T-helper 17 cell (primary cell): ENCODE measurements at regions not wholly inside any gene's neighbourhood (a gene's known extent, or its start where the extent isn't known, plus 50 kb on each side); places are given as distances from the start of the nearest gene placed in this dataset.

ENCODE experiments used
- ATAC-seq: fragments of 150-1000 bp; cut with Tn5 transposase; 2 replicates; pipeline ENCODE4 v1.10.0; 2021; ENCODE audit warnings: mild to moderate bottlenecking, moderate library complexity
- DNase-seq, 3 donors: peaks; one replicate each; pipeline versions ENCODE4 v3.0.0 to v3.0.0-alpha.2; 2020 to 2021
- H3K9me3 ChIP-seq: one replicate; pipeline ENCODE4 v1.7.0; 2013; ENCODE audit warnings: low read length, mild to moderate bottlenecking; ENCODE audit not compliant: control insufficient read depth, poor library complexity, severe bottlenecking
- H3K27ac Mint-ChIP-seq: one replicate; pipeline ENCODE4 v1.8.0; 2022; ENCODE audit warnings: mild to moderate bottlenecking, moderate library complexity, mixed read lengths
- H3K27me3 Mint-ChIP-seq: one replicate; pipeline ENCODE4 v1.8.0; 2022; ENCODE audit warnings: mixed read lengths
- H3K36me3 Mint-ChIP-seq: one replicate; pipeline ENCODE4 v1.8.0; 2022; ENCODE audit warnings: low read depth, mixed read lengths
- H3K4me1 Mint-ChIP-seq: one replicate; pipeline ENCODE4 v1.8.0; 2022; ENCODE audit warnings: mild to moderate bottlenecking, mixed read lengths
- H3K4me3 Mint-ChIP-seq: one replicate; pipeline ENCODE4 v1.8.0; 2022; ENCODE audit warnings: mild to moderate bottlenecking, moderate library complexity, mixed read lengths

DNA sequence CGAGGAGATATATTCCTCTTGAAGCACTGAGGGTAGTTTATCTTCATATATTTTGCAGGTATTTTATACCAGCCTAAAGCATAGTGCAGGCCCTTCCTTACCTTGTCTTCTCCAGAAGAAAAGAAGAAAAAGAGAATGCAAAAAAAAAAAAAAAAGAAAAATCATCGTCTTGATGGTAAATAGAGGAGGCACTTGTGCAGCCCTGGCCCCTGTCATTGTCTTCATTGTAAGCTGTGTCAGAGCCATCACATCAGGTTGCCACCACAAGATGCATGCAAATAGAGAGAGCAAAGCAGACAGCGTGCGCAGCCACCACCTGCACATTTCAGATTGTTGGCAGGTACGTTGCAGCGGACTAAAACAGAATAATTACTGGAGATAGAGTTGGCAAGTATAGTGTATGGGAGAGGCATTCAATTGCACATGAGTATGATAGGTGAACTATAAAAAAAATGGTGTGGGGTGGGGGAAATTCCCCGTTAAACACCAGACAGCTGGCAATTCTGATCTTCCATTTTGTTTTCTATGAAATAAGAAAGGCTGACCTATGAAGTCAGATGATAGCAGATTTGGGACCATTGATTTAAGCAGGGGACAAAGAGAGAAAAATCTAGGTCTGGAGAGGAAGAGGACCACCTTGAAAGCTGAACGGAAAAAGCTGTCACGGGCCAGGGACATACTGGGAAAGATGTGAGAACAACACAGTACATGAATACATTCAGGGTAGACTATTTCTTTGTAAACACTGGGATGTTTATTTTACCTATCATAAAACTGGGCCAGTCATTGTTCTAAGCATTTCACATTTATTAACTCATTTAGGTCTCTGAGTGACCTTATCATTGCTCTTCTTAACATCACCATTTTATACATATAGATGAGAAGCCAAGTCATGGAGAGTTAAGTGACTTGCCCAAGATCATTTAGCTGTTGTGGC lies 306.3 kb upstream of the SP8 start:
- H3K4me1 Mint-ChIP-seq: no peaks in the 10 kb centered on the region
- H3K36me3 Mint-ChIP-seq: no peaks in the 10 kb centered on the region
- H3K27me3 Mint-ChIP-seq: no peaks in the 10 kb centered on the region

DNA sequence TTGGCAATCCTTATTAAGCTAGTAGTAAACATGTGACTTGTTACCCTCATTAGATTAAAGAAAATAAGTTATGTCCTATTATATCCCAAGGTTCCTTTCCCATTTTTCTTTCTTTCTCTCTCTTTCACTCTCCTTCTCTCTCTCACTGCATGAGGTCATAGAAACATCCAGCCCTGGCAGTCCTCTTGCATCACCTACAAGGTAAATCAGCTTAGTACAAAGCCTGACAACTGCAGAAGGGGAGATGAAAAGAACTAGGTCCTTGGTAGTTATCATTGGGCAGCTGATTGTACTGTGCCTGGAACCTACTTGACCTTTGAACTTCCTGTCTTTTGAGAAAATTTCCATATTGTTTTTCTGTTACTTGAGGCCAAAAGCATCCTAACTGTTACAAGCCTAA lies 307.9 kb upstream of the SP8 start:
- no peak overlapping the region for H3K4me3 Mint-ChIP-seq
- no peaks in the 10 kb centered on the region for H3K9me3 ChIP-seq
- DNase-seq (no peak), ATAC-seq (no peak)
- H3K27ac Mint-ChIP-seq: no peak overlapping the region
- no peaks in the 10 kb centered on the region for H3K4me1 Mint-ChIP-seq
- H3K27me3 Mint-ChIP-seq: no peaks in the 10 kb centered on the region
- no peaks in the 10 kb centered on the region for H3K36me3 Mint-ChIP-seq

More for the DNA sequence above, 306.3 kb upstream of the SP8 start:
- ATAC-seq (no peak), DNase-seq (no peak)
- H3K4me3 Mint-ChIP-seq: no peak overlapping the region
- H3K27ac Mint-ChIP-seq: no peak overlapping the region
- H3K9me3 ChIP-seq: no peaks in the 10 kb centered on the region

DNA sequence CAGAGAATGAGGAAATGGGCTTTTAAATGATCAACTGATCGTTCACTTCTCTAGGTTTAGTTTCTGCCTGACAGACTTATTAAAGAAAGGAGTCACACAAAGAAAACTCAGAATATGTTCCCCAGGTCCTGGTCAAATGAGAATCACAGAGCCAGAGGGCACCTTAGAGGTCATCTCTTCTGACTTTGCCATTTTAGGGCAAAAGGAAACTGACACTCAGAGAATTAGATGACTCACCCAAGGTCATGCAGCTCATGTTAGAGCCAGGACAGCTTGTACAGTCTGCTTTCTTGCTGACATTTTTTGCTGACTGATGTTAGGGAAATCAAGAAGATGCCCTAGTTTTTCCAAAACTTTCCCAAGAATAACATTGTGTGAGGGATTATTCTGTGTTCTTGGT lies 312.7 kb upstream of the SP8 start:
- no peak for ATAC-seq

DNA sequence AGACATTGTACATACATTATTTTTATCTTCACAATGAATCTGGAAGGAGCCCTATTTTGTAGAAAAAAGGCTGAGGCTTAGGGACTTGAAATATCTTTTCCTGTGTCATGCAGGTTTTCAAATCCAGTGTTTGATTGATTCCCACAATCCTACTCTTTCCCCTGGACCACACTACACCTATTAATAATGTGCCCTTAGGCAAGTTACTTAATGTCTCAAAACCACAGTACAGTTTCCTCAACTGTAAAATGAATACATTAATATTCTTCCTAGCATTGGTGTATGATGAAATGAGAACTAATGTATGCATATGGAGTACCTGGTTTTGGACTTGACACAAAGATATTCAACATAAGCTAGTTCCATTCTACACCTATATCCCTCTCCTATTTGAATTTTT lies 313.3 kb upstream of the SP8 start:
- H3K4me3 Mint-ChIP-seq: no peak overlapping the region
- no peaks in the 10 kb centered on the region for H3K9me3 ChIP-seq
- DNase-seq (no peak), ATAC-seq (no peak)
- peaks cover 10% of the 10 kb centered on the region for H3K27me3 Mint-ChIP-seq
- no peaks in the 10 kb centered on the region for H3K36me3 Mint-ChIP-seq
- no peaks in the 10 kb centered on the region for H3K4me1 Mint-ChIP-seq
- no peak overlapping the region for H3K27ac Mint-ChIP-seq

More for the DNA sequence above, 312.7 kb upstream of the SP8 start:
- peaks cover 10% of the 10 kb centered on the region for H3K27me3 Mint-ChIP-seq
- H3K4me3 Mint-ChIP-seq: no peak overlapping the region
- no peak overlapping the region for H3K27ac Mint-ChIP-seq
- no peaks in the 10 kb centered on the region for H3K4me1 Mint-ChIP-seq
- DNase-seq: no peak
- H3K36me3 Mint-ChIP-seq: no peaks in the 10 kb centered on the region
- no peaks in the 10 kb centered on the region for H3K9me3 ChIP-seq

DNA sequence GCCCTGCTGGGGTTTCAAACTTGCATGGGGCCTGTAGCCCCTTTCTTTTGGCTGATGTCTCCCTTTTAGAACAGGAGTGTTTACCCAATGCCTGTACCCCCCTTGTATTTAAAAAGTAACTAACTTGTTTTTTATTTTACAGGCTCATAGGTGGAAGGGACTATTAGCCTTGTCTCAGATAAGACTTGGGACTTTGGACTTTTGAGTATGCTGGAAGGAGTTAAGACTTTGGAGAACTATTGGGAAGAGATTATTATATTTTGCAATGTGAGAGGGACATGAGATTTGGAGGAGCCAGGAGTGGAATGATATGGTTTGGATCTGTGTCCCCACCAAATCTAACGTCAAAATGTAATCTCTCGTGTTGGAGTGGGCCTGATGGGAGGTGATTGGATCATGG lies 314.9 kb upstream of the SP8 start:
- Mint-ChIP-seq H3K36me3 (no peaks in the 10 kb centered on the region), H3K27ac (no peak overlapping the region), H3K4me3 (no peak overlapping the region), H3K27me3 (peaks cover 14% of the 10 kb centered on the region), H3K4me1 (no peaks in the 10 kb centered on the region)
- ATAC-seq: no peak
- DNase-seq: no peak
- H3K9me3 ChIP-seq: no peaks in the 10 kb centered on the region

DNA sequence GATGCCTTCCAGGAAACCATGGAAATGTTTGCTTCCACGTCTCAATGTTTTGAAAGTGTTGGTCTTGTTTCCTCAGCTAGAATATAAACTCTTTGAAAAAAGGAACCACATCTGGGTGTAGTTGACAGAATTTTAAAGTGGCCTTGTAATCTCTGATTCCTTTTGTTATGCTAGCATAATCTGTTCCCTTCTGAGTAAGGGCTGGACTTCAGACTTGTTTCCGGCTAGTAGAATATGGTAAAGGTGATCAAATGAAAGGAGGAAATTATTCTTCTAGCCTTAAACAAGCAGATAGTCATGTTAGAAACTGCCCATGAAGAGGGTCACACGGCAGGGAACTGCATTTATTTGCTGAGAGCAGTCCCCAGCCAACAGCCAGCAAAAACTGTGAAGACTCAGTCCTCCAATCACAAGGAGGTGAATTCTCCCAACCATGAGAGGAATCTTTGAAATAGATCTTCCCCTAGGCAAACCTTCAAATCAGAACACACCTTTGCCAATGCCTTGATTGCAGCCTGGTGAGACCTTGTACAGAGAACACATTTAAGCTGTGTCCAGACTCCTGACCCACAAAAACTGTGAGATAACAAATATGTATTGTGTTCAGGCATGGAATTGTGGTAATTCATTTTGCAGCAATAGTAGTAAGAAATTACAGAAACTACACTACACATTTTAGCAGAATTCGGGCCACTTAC lies 316.9 kb upstream of the SP8 start:
- Mint-ChIP-seq H3K27me3 (peaks cover 20% of the 10 kb centered on the region), H3K36me3 (no peaks in the 10 kb centered on the region), H3K4me3 (no peak overlapping the region), H3K4me1 (no peaks in the 10 kb centered on the region), H3K27ac (no peak overlapping the region)
- H3K9me3 ChIP-seq: no peaks in the 10 kb centered on the region
- DNase-seq (no peak), ATAC-seq (no peak)

DNA sequence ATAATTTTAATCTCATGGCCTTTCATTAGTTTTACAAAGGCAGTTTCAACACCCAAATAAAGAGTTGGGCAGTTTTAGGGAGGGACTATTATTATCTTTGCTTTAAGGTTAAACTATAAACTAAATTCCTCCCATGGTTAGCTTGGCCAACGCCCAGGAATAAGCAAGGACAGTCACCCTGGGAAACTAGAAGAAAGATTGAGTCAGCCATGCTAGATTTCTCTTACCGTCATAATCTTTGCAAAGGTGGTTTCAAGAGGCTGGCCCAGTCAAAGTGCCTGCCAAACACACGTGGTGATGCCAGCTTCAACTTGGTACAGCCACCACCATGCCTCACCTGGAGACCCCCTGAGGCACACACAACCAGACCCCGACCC lies 317.4 kb upstream of the SP8 start:
- Mint-ChIP-seq H3K27ac (no peak overlapping the region), H3K4me1 (no peaks in the 10 kb centered on the region), H3K36me3 (no peaks in the 10 kb centered on the region), H3K4me3 (no peak overlapping the region), H3K27me3 (peaks cover 20% of the 10 kb centered on the region)
- no peaks in the 10 kb centered on the region for H3K9me3 ChIP-seq
- no peak for DNase-seq
- no peak for ATAC-seq

DNA sequence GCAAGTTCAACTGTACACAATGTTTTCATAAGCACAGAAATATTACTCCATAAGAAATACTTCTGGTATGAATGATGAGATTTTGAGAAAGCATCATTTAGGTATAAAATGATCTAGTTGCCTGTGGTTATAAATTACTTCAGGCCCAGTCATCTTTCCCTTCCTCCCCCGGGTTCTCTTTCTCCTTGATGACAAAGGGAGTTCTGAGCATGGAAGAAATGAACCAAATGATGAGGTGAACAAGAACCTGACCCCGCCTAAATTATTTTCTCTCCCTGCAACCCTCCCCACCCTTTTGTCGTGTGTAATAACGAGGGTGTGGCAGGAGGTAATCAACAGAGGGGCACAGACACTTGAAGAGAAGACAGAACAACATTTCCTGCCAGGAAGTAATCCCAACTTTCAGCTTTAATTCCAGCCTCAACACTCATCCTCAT lies 319.6 kb upstream of the SP8 start:
- no peaks in the 10 kb centered on the region for H3K36me3 Mint-ChIP-seq
- no peaks in the 10 kb centered on the region for H3K9me3 ChIP-seq
- peaks cover 18% of the 10 kb centered on the region for H3K27me3 Mint-ChIP-seq
- no peak overlapping the region for H3K27ac Mint-ChIP-seq
- no peak overlapping the region for H3K4me3 Mint-ChIP-seq
- H3K4me1 Mint-ChIP-seq: no peaks in the 10 kb centered on the region
- no peak for DNase-seq
- no peak for ATAC-seq

DNA sequence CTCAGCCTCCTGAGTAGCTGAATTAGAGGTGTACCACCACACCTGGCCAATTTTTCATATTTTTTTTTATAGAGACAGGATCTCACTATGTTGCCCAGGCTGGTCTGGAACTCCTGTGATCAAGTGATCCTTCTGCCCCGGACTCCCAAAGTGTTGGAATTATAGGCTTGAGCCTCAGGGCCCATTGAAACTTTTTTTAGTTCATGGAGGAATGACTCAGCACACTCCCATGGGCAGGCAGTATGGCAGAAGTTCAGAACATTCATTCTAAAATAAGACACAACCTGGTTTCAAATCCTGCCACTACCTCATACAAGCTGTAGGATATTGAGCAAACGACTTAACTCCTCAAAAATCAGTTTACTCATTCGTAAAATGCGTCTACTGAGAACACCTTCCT lies 320.4 kb upstream of the SP8 start:
- no peak for ATAC-seq
- peaks cover 10% of the 10 kb centered on the region for H3K27me3 Mint-ChIP-seq
- no peak overlapping the region for H3K4me3 Mint-ChIP-seq
- no peaks in the 10 kb centered on the region for H3K36me3 Mint-ChIP-seq
- H3K27ac Mint-ChIP-seq: no peak overlapping the region
- no peaks in the 10 kb centered on the region for H3K4me1 Mint-ChIP-seq
- DNase-seq: no peak
- no peaks in the 10 kb centered on the region for H3K9me3 ChIP-seq

DNA sequence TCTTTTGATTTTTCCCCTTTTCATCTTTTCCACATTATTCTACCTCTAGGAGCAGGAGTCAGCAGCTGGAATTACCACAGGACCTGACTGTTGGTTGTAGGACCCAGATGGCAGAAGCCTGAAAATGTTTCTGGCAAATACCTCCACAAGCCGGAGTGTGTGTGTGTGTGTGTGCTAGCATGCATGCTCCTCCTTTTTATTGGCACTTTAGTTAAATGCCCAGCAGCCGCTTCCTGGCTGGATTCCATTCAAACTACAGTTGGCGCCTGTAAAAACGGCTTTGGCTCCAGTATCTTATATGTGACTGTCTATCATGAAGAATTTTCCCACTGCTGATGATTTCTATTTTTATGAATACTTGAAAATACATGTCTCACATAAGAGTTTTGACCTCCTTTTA lies 319.7 kb upstream of the SP4 start:
- ATAC-seq: no peak
- H3K9me3 ChIP-seq: no peaks in the 10 kb centered on the region
- H3K36me3 Mint-ChIP-seq: no peaks in the 10 kb centered on the region
- H3K27ac Mint-ChIP-seq: no peak overlapping the region
- peaks cover 15% of the 10 kb centered on the region for H3K27me3 Mint-ChIP-seq
- DNase-seq: no peak
- no peak overlapping the region for H3K4me3 Mint-ChIP-seq
- no peaks in the 10 kb centered on the region for H3K4me1 Mint-ChIP-seq

DNA sequence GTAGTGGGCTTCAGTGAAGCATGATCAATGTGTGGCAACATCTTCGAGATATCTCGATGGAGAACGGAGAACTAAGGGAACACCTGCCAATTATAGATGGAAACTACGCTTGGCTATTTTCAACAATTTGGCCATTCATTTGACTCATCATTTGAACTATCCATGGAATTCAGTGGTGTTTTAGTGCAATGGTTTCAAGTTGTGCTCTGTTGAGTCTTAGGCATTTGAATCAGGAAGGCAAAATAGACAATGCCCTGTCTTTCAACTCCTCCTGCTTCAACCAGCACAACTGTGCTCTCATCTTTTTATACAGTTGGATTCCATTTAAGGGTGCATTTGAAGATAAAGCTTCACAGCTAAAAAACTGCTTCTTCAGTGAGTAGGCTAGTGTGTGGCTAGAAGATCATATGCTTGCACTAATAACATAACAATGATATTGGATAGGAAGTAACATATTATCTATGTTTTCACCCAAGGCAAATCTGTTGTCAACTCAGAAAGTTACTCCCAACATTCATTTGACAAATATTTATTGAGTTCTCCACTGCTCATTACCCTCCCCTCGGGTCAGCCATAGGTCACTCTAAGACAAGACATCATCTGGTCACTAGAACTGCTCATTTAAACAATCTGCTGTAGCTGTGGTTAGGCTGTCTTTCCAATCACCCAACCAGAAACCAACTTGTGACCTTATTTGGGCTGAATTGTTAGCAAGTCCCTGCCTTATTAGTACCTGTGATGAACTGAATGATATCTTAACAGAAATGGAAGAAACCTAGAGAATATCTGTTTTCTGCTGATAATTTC lies 314.1 kb upstream of the SP4 start:
- Mint-ChIP-seq H3K27ac (no peak overlapping the region), H3K27me3 (peaks cover 25% of the 10 kb centered on the region), H3K4me3 (no peak overlapping the region), H3K36me3 (no peaks in the 10 kb centered on the region), H3K4me1 (no peaks in the 10 kb centered on the region)
- DNase-seq (no peak), ATAC-seq (no peak)
- no peaks in the 10 kb centered on the region for H3K9me3 ChIP-seq

DNA sequence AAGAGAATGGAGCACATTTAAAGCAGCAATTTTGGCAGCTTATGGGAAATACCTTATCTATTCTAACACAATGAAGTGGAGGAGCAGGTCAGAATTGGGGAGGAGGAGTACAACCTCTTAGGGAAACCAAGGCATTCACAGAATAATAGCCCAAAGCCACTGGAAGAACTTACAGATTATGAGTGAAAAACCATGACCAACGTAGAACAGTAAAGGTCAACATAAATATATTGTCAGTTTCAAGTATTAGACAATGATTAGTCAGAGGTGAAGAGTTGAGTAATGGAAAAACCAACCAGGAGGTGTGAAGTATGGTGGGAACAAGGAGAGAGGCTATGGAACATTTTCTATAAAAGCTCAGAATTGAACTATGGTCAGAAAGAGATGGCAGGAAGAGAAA lies 304.3 kb upstream of the SP4 start:
- H3K27ac Mint-ChIP-seq: no peak overlapping the region
- ATAC-seq (no peak), DNase-seq (no peak)
- H3K36me3 Mint-ChIP-seq: no peaks in the 10 kb centered on the region
- H3K4me1 Mint-ChIP-seq: no peaks in the 10 kb centered on the region
- H3K4me3 Mint-ChIP-seq: no peak overlapping the region
- no peaks in the 10 kb centered on the region for H3K9me3 ChIP-seq
- H3K27me3 Mint-ChIP-seq: peaks cover 18% of the 10 kb centered on the region

DNA sequence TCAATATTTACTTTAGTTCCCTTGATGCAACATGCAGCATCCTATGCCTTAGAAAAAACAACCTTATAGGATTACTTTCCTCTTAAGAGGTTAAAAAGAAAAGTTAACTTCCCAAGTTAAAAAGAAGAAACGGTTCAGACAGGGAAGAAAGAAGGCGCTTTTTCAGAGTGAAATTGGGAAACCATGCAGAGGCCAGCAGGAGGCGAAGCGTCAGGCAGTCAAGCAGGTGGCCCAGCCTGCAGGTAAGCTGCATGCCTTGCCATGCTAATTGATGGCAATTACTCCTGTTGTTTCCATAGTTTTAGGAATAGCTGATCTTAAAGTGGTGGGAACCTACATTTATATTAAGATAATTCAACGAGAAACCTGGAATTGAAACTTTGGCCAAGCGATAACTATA lies 302.6 kb upstream of the SP4 start:
- Mint-ChIP-seq H3K27me3 (peaks cover 22% of the 10 kb centered on the region), H3K27ac (no peak overlapping the region), H3K4me1 (no peaks in the 10 kb centered on the region), H3K36me3 (no peaks in the 10 kb centered on the region), H3K4me3 (no peak overlapping the region)
- no peak for DNase-seq
- H3K9me3 ChIP-seq: no peaks in the 10 kb centered on the region
- ATAC-seq: no peak
